Mucosa of stomach (tissue), 1 donor: ENCODE measurements at regions not wholly inside any gene's neighbourhood (a gene's known extent, or its start where the extent isn't known, plus 50 kb on each side); places are given as distances from the start of the nearest gene placed in this dataset.

ENCODE experiments used
- H3K27me3 ChIP-seq: one replicate; pipeline ENCODE4 v1.7.0; 2013; ENCODE audit warnings: mild to moderate bottlenecking, low read length; ENCODE audit not compliant: control insufficient read depth, insufficient read depth
- H3K36me3 ChIP-seq: one replicate; pipeline ENCODE4 v1.7.0; 2013; ENCODE audit warnings: low read length; ENCODE audit not compliant: control insufficient read depth, insufficient read depth
- H3K4me1 ChIP-seq: one replicate; pipeline ENCODE4 v1.7.0; 2013; ENCODE audit warnings: mild to moderate bottlenecking, low read length; ENCODE audit not compliant: control insufficient read depth, insufficient read depth
- H3K4me3 ChIP-seq: one replicate; pipeline ENCODE4 v1.7.0; 2013; ENCODE audit warnings: low read length
- H3K9ac ChIP-seq: one replicate; pipeline ENCODE4 v1.7.0; 2013; ENCODE audit warnings: mild to moderate bottlenecking, low read length, moderate library complexity
- H3K9me3 ChIP-seq: one replicate; pipeline ENCODE4 v1.7.0; 2013; ENCODE audit warnings: mild to moderate bottlenecking, low read length, moderate library complexity; ENCODE audit not compliant: control insufficient read depth
- donor health status: Pancreatic carcinoma.

- Histone ChIP-seq H3K27me3 (no peaks in the 10 kb centered on the region), H3K4me1 (peaks cover 6% of the 10 kb centered on the region), H3K9ac (no peak overlapping the region), H3K9me3 (no peaks in the 10 kb centered on the region), H3K4me3 (no peak overlapping the region), H3K36me3 (no peaks in the 10 kb centered on the region)
Observed at GRCh38 chr10:31754803-31755624, 173.6 kb downstream of the ARHGAP12 start.

GRCh38 chr10:31753681-31754080 lies 174.9 kb downstream of the ARHGAP12 start:
- H3K36me3 ChIP-seq, result no peaks in the 10 kb centered on the region
- no peaks in the 10 kb centered on the region for H3K9me3 ChIP-seq
- no peak overlapping the region for H3K9ac ChIP-seq
- no peaks in the 10 kb centered on the region for H3K27me3 ChIP-seq
- H3K4me1 ChIP-seq, result peaks cover 9% of the 10 kb centered on the region
- H3K4me3 ChIP-seq, result no peak overlapping the region

- Histone ChIP-seq H3K4me1 (peaks cover 9% of the 10 kb centered on the region), H3K4me3 (no peak overlapping the region), H3K36me3 (no peaks in the 10 kb centered on the region), H3K9ac (no peak overlapping the region), H3K9me3 (no peaks in the 10 kb centered on the region), H3K27me3 (no peaks in the 10 kb centered on the region)
Observed at GRCh38 chr10:31752170-31752569, 176.5 kb downstream of the ARHGAP12 start.

GRCh38 chr10:31751738-31752080 lies 176.9 kb downstream of the ARHGAP12 start:
- Histone ChIP-seq H3K9ac (no peak overlapping the region), H3K9me3 (no peaks in the 10 kb centered on the region), H3K4me3 (no peak overlapping the region), H3K36me3 (no peaks in the 10 kb centered on the region), H3K4me1 (peaks cover 9% of the 10 kb centered on the region), H3K27me3 (no peaks in the 10 kb centered on the region)

- H3K27me3 ChIP-seq, result no peaks in the 10 kb centered on the region
- peaks cover 9% of the 10 kb centered on the region for H3K4me1 ChIP-seq
- H3K36me3 ChIP-seq, result no peaks in the 10 kb centered on the region
- no peaks in the 10 kb centered on the region for H3K9me3 ChIP-seq
- H3K4me3 ChIP-seq, result no peak overlapping the region
- H3K9ac ChIP-seq, result no peak overlapping the region
Observed at GRCh38 chr10:31751051-31751737, 177.4 kb downstream of the ARHGAP12 start.

- Histone ChIP-seq H3K27me3 (no peaks in the 10 kb centered on the region), H3K4me3 (no peak overlapping the region), H3K9me3 (no peaks in the 10 kb centered on the region), H3K36me3 (no peaks in the 10 kb centered on the region), H3K4me1 (peaks cover 9% of the 10 kb centered on the region), H3K9ac (peak overlapping the region; percentile 39)
Observed at GRCh38 chr10:31749981-31750840, 178.4 kb downstream of the ARHGAP12 start.

GRCh38 chr10:31749301-31749700 lies 179.3 kb downstream of the ARHGAP12 start:
- no peak overlapping the region for H3K4me3 ChIP-seq
- no peaks in the 10 kb centered on the region for H3K9me3 ChIP-seq
- H3K27me3 ChIP-seq, result no peaks in the 10 kb centered on the region
- no peaks in the 10 kb centered on the region for H3K36me3 ChIP-seq
- H3K9ac ChIP-seq, result peak overlapping the region; percentile 39
- H3K4me1 ChIP-seq, result peaks cover 9% of the 10 kb centered on the region

GRCh38 chr10:31745612-31746376 lies 182.8 kb downstream of the ARHGAP12 start:
- H3K9ac ChIP-seq, result no peak overlapping the region
- no peaks in the 10 kb centered on the region for H3K36me3 ChIP-seq
- peaks cover 9% of the 10 kb centered on the region for H3K4me1 ChIP-seq
- H3K27me3 ChIP-seq, result no peaks in the 10 kb centered on the region
- H3K4me3 ChIP-seq, result no peak overlapping the region
- no peaks in the 10 kb centered on the region for H3K9me3 ChIP-seq

GRCh38 chr10:31744025-31744424 lies 184.6 kb downstream of the ARHGAP12 start:
- Histone ChIP-seq H3K9ac (no peak overlapping the region), H3K4me3 (no peak overlapping the region), H3K9me3 (no peaks in the 10 kb centered on the region), H3K36me3 (no peaks in the 10 kb centered on the region), H3K27me3 (no peaks in the 10 kb centered on the region), H3K4me1 (no peaks in the 10 kb centered on the region)

GRCh38 chr10:31742255-31742654 lies 186.4 kb downstream of the ARHGAP12 start:
- no peak overlapping the region for H3K9ac ChIP-seq
- no peaks in the 10 kb centered on the region for H3K36me3 ChIP-seq
- no peaks in the 10 kb centered on the region for H3K27me3 ChIP-seq
- H3K9me3 ChIP-seq, result no peaks in the 10 kb centered on the region
- no peak overlapping the region for H3K4me3 ChIP-seq
- no peaks in the 10 kb centered on the region for H3K4me1 ChIP-seq

- no peak overlapping the region for H3K4me3 ChIP-seq
- H3K4me1 ChIP-seq, result no peaks in the 10 kb centered on the region
- no peaks in the 10 kb centered on the region for H3K27me3 ChIP-seq
- no peaks in the 10 kb centered on the region for H3K9me3 ChIP-seq
- no peaks in the 10 kb centered on the region for H3K36me3 ChIP-seq
- H3K9ac ChIP-seq, result no peak overlapping the region
Observed at GRCh38 chr10:31741473-31741872, 187.2 kb downstream of the ARHGAP12 start.
